ENCODE measurements at regions not wholly inside any gene's neighbourhood (a gene's known extent, or its start where the extent isn't known, plus 50 kb on each side); places are given as distances from the start of the nearest gene placed in this dataset.

- Histone ChIP-seq H3K36me3 (ENCODE audit: control insufficient read depth, low read length) (no peaks in the 10 kb centered on the region), H3K27ac (ENCODE audit: low read depth, low read length) (no peak overlapping the region), H4K20me1 (ENCODE audit: control insufficient read depth, insufficient read depth, low read depth, low read length) (no peaks in the 10 kb centered on the region), H3K79me2 (ENCODE audit: control insufficient read depth, low read length) (no peaks in the 10 kb centered on the region), H3K9me3 (ENCODE audit: control insufficient read depth, insufficient read depth, low read length) (no peaks in the 10 kb centered on the region), H3K27me3 (ENCODE audit: control insufficient read depth, low read length) (no peaks in the 10 kb centered on the region; the same call in 1 of the 2 replicates), H3F3A (ENCODE audit: control insufficient read depth, insufficient read depth) (no peaks in the 10 kb centered on the region), H3K4me3 (ENCODE audit: low read length) (no peak overlapping the region), H3K4me2 (ENCODE audit: low read length) (no peak overlapping the region), H3K4me1 (ENCODE audit: control insufficient read depth, low read length) (no peaks in the 10 kb centered on the region), H3K9me2 (replicated peaks; ENCODE audit: control insufficient read depth, low read length) (no peaks in the 10 kb centered on the region)
- TF ChIP-seq CTCF (IDR thresholded peaks at IDR 0.05; ENCODE audit: low read depth, low read length, poor library complexity, severe bottlenecking) (no peak), EZH2phosphoT487 (IDR thresholded peaks at IDR 0.05; ENCODE audit: borderline replicate concordance, low read length) (no peak)
Measured at GRCh38 chr12:90260136-90260535, 551.5 kb upstream of the ATP2B1 start.

- Histone ChIP-seq H3K27ac (ENCODE audit: low read depth, low read length) (no peak overlapping the region), H3K4me3 (ENCODE audit: low read length) (no peak overlapping the region), H4K20me1 (ENCODE audit: control insufficient read depth, insufficient read depth, low read depth, low read length) (no peaks in the 10 kb centered on the region), H3K36me3 (ENCODE audit: control insufficient read depth, low read length) (no peaks in the 10 kb centered on the region), H3K4me2 (ENCODE audit: low read length) (no peak overlapping the region), H3K79me2 (ENCODE audit: control insufficient read depth, low read length) (no peaks in the 10 kb centered on the region), H3K27me3 (ENCODE audit: control insufficient read depth, low read length) (no peaks in the 10 kb centered on the region; the same call in 1 of the 2 replicates), H3K9me2 (replicated peaks; ENCODE audit: control insufficient read depth, low read length) (no peaks in the 10 kb centered on the region), H3K4me1 (ENCODE audit: control insufficient read depth, low read length) (peaks cover 14% of the 10 kb centered on the region), H3F3A (ENCODE audit: control insufficient read depth, insufficient read depth) (0 out of 2 replicates have a peak, but pooled peaks cover 2% of the 10 kb centered on the region), H3K9me3 (ENCODE audit: control insufficient read depth, insufficient read depth, low read length) (no peaks in the 10 kb centered on the region)
- TF ChIP-seq CTCF (IDR thresholded peaks at IDR 0.05; ENCODE audit: low read depth, low read length, poor library complexity, severe bottlenecking) (no peak), EZH2phosphoT487 (IDR thresholded peaks at IDR 0.05; ENCODE audit: borderline replicate concordance, low read length) (no peak)
Measured at GRCh38 chr12:90257927-90258624, 549.4 kb upstream of the ATP2B1 start.

GRCh38 chr12:90254796-90255195 is 546.2 kb upstream of the ATP2B1 start:
- no peak overlapping the region for H3K4me2 ChIP-seq (ENCODE audit: low read length)
- no peak overlapping the region for H3K4me3 ChIP-seq (ENCODE audit: low read length)
- no peak overlapping the region for H3K27ac ChIP-seq (ENCODE audit: low read depth, low read length)
- H4K20me1 ChIP-seq (ENCODE audit: control insufficient read depth, insufficient read depth, low read depth, low read length): no peaks in the 10 kb centered on the region
- no peaks in the 10 kb centered on the region; the same call in 1 of the 2 replicates for H3K27me3 ChIP-seq (ENCODE audit: control insufficient read depth, low read length)
- H3K79me2 ChIP-seq (ENCODE audit: control insufficient read depth, low read length): no peaks in the 10 kb centered on the region
- TF ChIP-seq EZH2phosphoT487 (IDR thresholded peaks at IDR 0.05; ENCODE audit: borderline replicate concordance, low read length) (no peak), CTCF (IDR thresholded peaks at IDR 0.05; ENCODE audit: low read depth, low read length, poor library complexity, severe bottlenecking) (no peak)
- H3F3A ChIP-seq (ENCODE audit: control insufficient read depth, insufficient read depth): 0 out of 2 replicates have a peak, but pooled peaks cover 2% of the 10 kb centered on the region
- no peaks in the 10 kb centered on the region for H3K9me2 ChIP-seq (replicated peaks; ENCODE audit: control insufficient read depth, low read length)
- H3K9me3 ChIP-seq (ENCODE audit: control insufficient read depth, insufficient read depth, low read length): no peaks in the 10 kb centered on the region
- H3K4me1 ChIP-seq (ENCODE audit: control insufficient read depth, low read length): peaks cover 17% of the 10 kb centered on the region
- no peaks in the 10 kb centered on the region for H3K36me3 ChIP-seq (ENCODE audit: control insufficient read depth, low read length)
